ENCODE measurements at regions not wholly inside any gene's neighbourhood (a gene's known extent, or its start where the extent isn't known, plus 50 kb on each side); places are given as distances from the start of the nearest gene placed in this dataset.

- TF ChIP-seq MYC (IDR thresholded peaks at IDR 0.05; ENCODE audit: low read depth, low read length), result no peak
- Histone ChIP-seq H3K9me3 (replicated peaks; ENCODE audit: control insufficient read depth, insufficient read depth, low read length) (no peaks in the 10 kb centered on the region), H3K9me1 (replicated peaks; ENCODE audit: control insufficient read depth, extremely low read depth, insufficient read depth, low read length) (no peaks in the 10 kb centered on the region), H3K36me3 (ENCODE audit: control insufficient read depth in 2 of 2, extremely low read depth in 1 of 2, insufficient read depth in 2 of 2, low read length in 2 of 2) (no peaks in the 10 kb centered on the region), H3K27ac (ENCODE audit: insufficient read depth, low read depth, low read length) (no peak overlapping the region), H4K20me1 (replicated peaks; ENCODE audit: control insufficient read depth, extremely low read depth, insufficient read depth, low read length) (no peaks in the 10 kb centered on the region), H3K4me3 (replicated peaks in 1 of 3; ENCODE audit: insufficient read depth in 1 of 3, low read depth in 1 of 3, low read length in 3 of 3) (no peak overlapping the region), H3K9ac (replicated peaks; ENCODE audit: extremely low read depth, insufficient read depth, low read length) (no peak overlapping the region), H2AFZ (ENCODE audit: low read depth, low read length) (no peak overlapping the region), H3K27me3 (ENCODE audit: control insufficient read depth in 2 of 2, insufficient read depth in 2 of 2, low read length in 2 of 2) (no peaks in the 10 kb centered on the region), H3K79me2 (ENCODE audit: control insufficient read depth, insufficient read depth, low read length) (no peaks in the 10 kb centered on the region), H3K4me1 (ENCODE audit: control insufficient read depth, extremely low read depth, insufficient read depth, low read length) (no peaks in the 10 kb centered on the region), H3K4me2 (ENCODE audit: insufficient read depth, low read length) (no peak overlapping the region)
- ChIA-PET POLR2A (no interaction called here), CTCF (interaction anchor here (0.7 to 1.3 kb wide), 2 partner anchors 10 to 27 kb away, joined by 3 read pairs; no protein-coding TSS in a partner anchor)
- FAIRE-seq (no peak), DNase-seq (ENCODE audit: low read depth, low spot score) (no peak)
- intact Hi-C loops (cut with micrococcal nuclease), result loop anchor here (5.0 kb wide), 1 partner anchor 852 kb away; no protein-coding TSS in a partner anchor
- no TSS peak for BruUV-seq (replicated peaks)
- dilution Hi-C loops (cut with MboI; ENCODE audit: extremely low pct_ligation_motif_present, low sequenced_read_pairs), result no loop called here
These were observed 95.7 kb upstream of the HS6ST1 start for GRCh38 chr2:128414351-128414750.

- CTCF ChIA-PET, result interaction anchor here (1.3 kb wide), 2 partner anchors 11 to 15 kb away, joined by 3 to 5 read pairs; no protein-coding TSS in a partner anchor
- H2AFZ ChIP-seq (ENCODE audit: low read depth, low read length), result no peak overlapping the region
- H3K4me2 ChIP-seq (ENCODE audit: insufficient read depth, low read length), result no peak overlapping the region
- H3K36me3 ChIP-seq (ENCODE audit: control insufficient read depth in 2 of 2, extremely low read depth in 1 of 2, insufficient read depth in 2 of 2, low read length in 2 of 2), result no peaks in the 10 kb centered on the region
- H3K79me2 ChIP-seq (ENCODE audit: control insufficient read depth, insufficient read depth, low read length), result no peaks in the 10 kb centered on the region
- no TSS peak for BruUV-seq (replicated peaks)
- H3K9me3 ChIP-seq (replicated peaks; ENCODE audit: control insufficient read depth, insufficient read depth, low read length), result no peaks in the 10 kb centered on the region
- dilution Hi-C loops (cut with MboI; ENCODE audit: extremely low pct_ligation_motif_present, low sequenced_read_pairs), result no loop called here
- DNase-seq (ENCODE audit: low read depth, low spot score) (no peak), FAIRE-seq (no peak)
- H4K20me1 ChIP-seq (replicated peaks; ENCODE audit: control insufficient read depth, extremely low read depth, insufficient read depth, low read length), result no peaks in the 10 kb centered on the region
- intact Hi-C loops (cut with micrococcal nuclease), result loop anchor here (5.0 kb wide), 1 partner anchor 853 kb away; no protein-coding TSS in a partner anchor
- no peak overlapping the region for H3K27ac ChIP-seq (ENCODE audit: insufficient read depth, low read depth, low read length)
- H3K9ac ChIP-seq (replicated peaks; ENCODE audit: extremely low read depth, insufficient read depth, low read length), result no peak overlapping the region
- POLR2A ChIA-PET, result no interaction called here
- H3K27me3 ChIP-seq (ENCODE audit: control insufficient read depth in 2 of 2, insufficient read depth in 2 of 2, low read length in 2 of 2), result no peaks in the 10 kb centered on the region
- no peaks in the 10 kb centered on the region for H3K9me1 ChIP-seq (replicated peaks; ENCODE audit: control insufficient read depth, extremely low read depth, insufficient read depth, low read length)
- TF ChIP-seq FOS (IDR thresholded peaks at IDR 0.05; ENCODE audit: borderline replicate concordance, insufficient read depth, low read length) (no peak), POLR2A (IDR thresholded peaks at IDR 0.05; ENCODE audit: low read depth, low read length) (no peak), JUN (IDR thresholded peaks at IDR 0.05; ENCODE audit: borderline replicate concordance, insufficient read depth, insufficient read length, low read depth) (no peak), MAX (IDR thresholded peaks at IDR 0.05; ENCODE audit: insufficient read depth, insufficient read length) (no peak)
- H3K4me1 ChIP-seq (ENCODE audit: control insufficient read depth, extremely low read depth, insufficient read depth, low read length), result no peaks in the 10 kb centered on the region
- no peak overlapping the region for H3K4me3 ChIP-seq (replicated peaks in 1 of 3; ENCODE audit: insufficient read depth in 1 of 3, low read depth in 1 of 3, low read length in 3 of 3)
These were observed 96.5 kb upstream of the HS6ST1 start for GRCh38 chr2:128414946-128415778.
